Neuronal stem cell (in vitro differentiated cells): ENCODE measurements at regions not wholly inside any gene's neighbourhood (a gene's known extent, or its start where the extent isn't known, plus 50 kb on each side); places are given as distances from the start of the nearest gene placed in this dataset.

ENCODE experiments used
- DNase-seq: peaks from one replicate; pipeline ENCODE4 v3.0.0-alpha.2; 2013; ENCODE audit warnings: low spot score
- H2AFZ ChIP-seq: one replicate; pipeline ENCODE4 v1.6.1; 2013; ENCODE audit warnings: mild to moderate bottlenecking, low read length, inconsistent platforms
- H2AK5ac ChIP-seq: 2 replicates; pipeline ENCODE4 v1.6.1; 2013; ENCODE audit warnings: low read depth, mild to moderate bottlenecking, inconsistent platforms, low read length, moderate library complexity, mixed read lengths
- H2BK120ac ChIP-seq: 2 replicates; pipeline ENCODE4 v1.6.1; 2013; ENCODE audit warnings: low read depth, mild to moderate bottlenecking, inconsistent platforms, low read length, moderate library complexity, mixed read lengths
- H2BK12ac ChIP-seq: one replicate; pipeline ENCODE4 v1.6.1; 2013; ENCODE audit warnings: low read length, inconsistent platforms
- H2BK15ac ChIP-seq: 2 replicates; pipeline ENCODE4 v1.6.1; 2013; ENCODE audit warnings: mild to moderate bottlenecking, low read length, inconsistent platforms, mixed read lengths
- H2BK5ac ChIP-seq: one replicate; pipeline ENCODE4 v1.6.1; 2013; ENCODE audit warnings: inconsistent platforms, mild to moderate bottlenecking, low read length, moderate library complexity
- H3K14ac ChIP-seq: one replicate; pipeline ENCODE4 v1.6.1; 2013; ENCODE audit warnings: low read length, inconsistent platforms
- H3K18ac ChIP-seq: 2 replicates; pipeline ENCODE4 v1.6.1; 2013; ENCODE audit warnings: low read length, inconsistent platforms
- H3K23ac ChIP-seq: 2 replicates; pipeline ENCODE4 v1.6.1; 2013; ENCODE audit warnings: low read depth, mild to moderate bottlenecking, mixed read lengths, low read length, inconsistent platforms; ENCODE audit not compliant: poor library complexity
- H3K27ac ChIP-seq: replicated peaks from 3 replicates; pipeline ENCODE4 v1.5.1; 2013; ENCODE audit warnings: low read length, inconsistent platforms
- H3K27me3 ChIP-seq, 3 experiments: 2 replicates each; pipeline ENCODE4 v1.6.1; 2013; ENCODE audit warnings: low read length in 3 of 3, mild to moderate bottlenecking in 2 of 3, inconsistent platforms in 1 of 3, low read depth in 1 of 3, mixed read lengths in 1 of 3, moderate library complexity in 1 of 3; ENCODE audit not compliant: control insufficient read depth in 3 of 3, insufficient read depth in 3 of 3
- H3K36me3 ChIP-seq, 2 donors: replicated peaks in 1 of 2; 2 replicates each; pipeline ENCODE4 v1.6.1; 2013; ENCODE audit warnings: low read length in 2 of 2; ENCODE audit not compliant: control insufficient read depth in 2 of 2, insufficient read depth in 2 of 2
- H3K4ac ChIP-seq: 2 replicates; pipeline ENCODE4 v1.6.1; 2013; ENCODE audit warnings: inconsistent platforms, mild to moderate bottlenecking, low read length, moderate library complexity
- H3K4me1 ChIP-seq, 2 donors: 1 replicate in 1 of 2; 2 replicates in 1 of 2; pipeline ENCODE4 v1.6.1; 2013; ENCODE audit warnings: low read length in 2 of 2, low read depth in 1 of 2; ENCODE audit not compliant: control insufficient read depth in 2 of 2, insufficient read depth in 1 of 2
- H3K4me2 ChIP-seq: one replicate; pipeline ENCODE4 v1.6.1; 2013; ENCODE audit warnings: mild to moderate bottlenecking, low read length, inconsistent platforms; ENCODE audit not compliant: insufficient read depth, poor library complexity, severe bottlenecking
- H3K4me3 ChIP-seq, 2 donors: 2 replicates each; pipeline ENCODE4 v1.5.1; 2013; ENCODE audit warnings: low read length in 2 of 2, mild to moderate bottlenecking in 2 of 2, inconsistent platforms in 1 of 2, moderate library complexity in 1 of 2
- H3K79me1 ChIP-seq: one replicate; pipeline ENCODE4 v1.6.1; 2013; ENCODE audit warnings: low read depth, mild to moderate bottlenecking, inconsistent platforms, low read length, moderate library complexity
- H3K9ac ChIP-seq: one replicate; pipeline ENCODE4 v1.6.1; 2013; ENCODE audit warnings: mild to moderate bottlenecking, low read depth, low read length, inconsistent platforms; ENCODE audit not compliant: poor library complexity
- H3K9me3 ChIP-seq, 2 donors: replicated peaks in 1 of 2; 2 replicates each; pipeline versions ENCODE3 to v1.6.1; 2013; ENCODE audit warnings: low read length in 2 of 2, mild to moderate bottlenecking in 2 of 2, inconsistent platforms in 1 of 2, low read depth in 1 of 2, mixed read lengths in 1 of 2, moderate library complexity in 1 of 2; ENCODE audit not compliant: control insufficient read depth in 2 of 2, insufficient read depth in 1 of 2
- H4K8ac ChIP-seq: one replicate; pipeline ENCODE4 v1.6.1; 2013; ENCODE audit warnings: low read depth, mild to moderate bottlenecking, inconsistent platforms, low read length, moderate library complexity
- H4K91ac ChIP-seq: one replicate; pipeline ENCODE4 v1.6.1; 2013; ENCODE audit warnings: low read length, low read depth, mild to moderate bottlenecking, inconsistent platforms; ENCODE audit not compliant: poor library complexity
- whole genome bisulfite sequencing, 2 donors: extraction: QIAGEN DNeasy Blood & Tissue Kit; methylation state at CpG; one replicate each; pipeline ENCODE4 v1.1.7; 2013; ENCODE audit warnings: missing lambda C conversion rate in 2 of 2, mixed read lengths in 1 of 2; ENCODE audit not compliant: insufficient read length in 2 of 2, insufficient replicate concordance in 1 of 2; ENCODE audit errors: extremely low coverage in 2 of 2; 5-methylcytosine and 5-hydroxymethylcytosine counted together

GRCh38 chr3:67297715-67298475, 299.8 kb downstream of the KBTBD8 start:
- H3K4me1 ChIP-seq = peaks cover 1 to 19% of the 10 kb centered on the region in 2 donors
- WGBS, 2 donors = no CpG with 5 or more reads among the region's 4 CpGs

GRCh38 chr3:67301556-67301955, 303.4 kb downstream of the KBTBD8 start:
- no peak for DNase-seq
- Histone ChIP-seq H3K27me3 (no peaks in the 10 kb centered on the region), H3K36me3 (no peaks in the 10 kb centered on the region), H3K4ac (no peak overlapping the region), H2BK15ac (no peak overlapping the region), H4K8ac (no peak overlapping the region), H2AK5ac (no peak overlapping the region), H3K4me2 (no peak overlapping the region), H4K91ac (no peak overlapping the region), H3K79me1 (no peaks in the 10 kb centered on the region), H2AFZ (no peak overlapping the region), H3K4me3 (no peak overlapping the region), H3K27ac (no peak overlapping the region), H2BK12ac (no peak overlapping the region), H3K9ac (no peak overlapping the region), H3K23ac (no peak overlapping the region), H3K14ac (no peak overlapping the region), H3K18ac (no peak overlapping the region), H3K9me3 (no peaks in the 10 kb centered on the region), H3K4me1 (peaks cover 1 to 21% of the 10 kb centered on the region in 2 donors), H2BK5ac (no peak overlapping the region), H2BK120ac (no peak overlapping the region)
- WGBS, 2 donors = no CpG with 5 or more reads among the region's 2 CpGs

More at GRCh38 chr3:67297715-67298475, 299.8 kb downstream of the KBTBD8 start:
- Histone ChIP-seq H4K8ac (no peak overlapping the region), H2BK5ac (no peak overlapping the region), H3K23ac (no peak overlapping the region), H3K4ac (no peak overlapping the region), H3K36me3 (no peaks in the 10 kb centered on the region), H3K9ac (no peak overlapping the region), H3K18ac (no peak overlapping the region), H2AFZ (no peak overlapping the region), H2BK15ac (no peak overlapping the region), H4K91ac (no peak overlapping the region), H2BK120ac (no peak overlapping the region), H3K27me3 (no peaks in the 10 kb centered on the region), H3K27ac (no peak overlapping the region), H2AK5ac (no peak overlapping the region), H3K79me1 (no peaks in the 10 kb centered on the region), H3K9me3 (peaks cover 0 to 4% of the 10 kb centered on the region in 2 donors), H3K14ac (no peak overlapping the region), H2BK12ac (no peak overlapping the region), H3K4me2 (no peak overlapping the region), H3K4me3 (no peak overlapping the region)
- no peak for DNase-seq

GRCh38 chr3:67302489-67302888, 304.4 kb downstream of the KBTBD8 start:
- Histone ChIP-seq H3K4me3 (no peak overlapping the region), H3K27me3 (no peaks in the 10 kb centered on the region), H2AK5ac (no peak overlapping the region), H3K18ac (no peak overlapping the region), H3K4ac (no peak overlapping the region), H3K23ac (no peak overlapping the region), H2BK120ac (no peak overlapping the region), H3K4me1 (peaks cover 1 to 21% of the 10 kb centered on the region in 2 donors), H4K91ac (no peak overlapping the region), H3K36me3 (no peaks in the 10 kb centered on the region), H3K14ac (no peak overlapping the region), H3K79me1 (no peaks in the 10 kb centered on the region), H3K4me2 (no peak overlapping the region), H2BK5ac (no peak overlapping the region), H3K27ac (no peak overlapping the region), H3K9me3 (peaks cover 0 to 4% of the 10 kb centered on the region in 2 donors), H2AFZ (peak overlapping the region; percentile 31), H2BK12ac (no peak overlapping the region), H4K8ac (no peak overlapping the region), H3K9ac (no peak overlapping the region), H2BK15ac (no peak overlapping the region)
- DNase-seq = no peak
- no CpG with 5 or more reads among the region's 4 CpGs for WGBS, 2 donors

DNA sequence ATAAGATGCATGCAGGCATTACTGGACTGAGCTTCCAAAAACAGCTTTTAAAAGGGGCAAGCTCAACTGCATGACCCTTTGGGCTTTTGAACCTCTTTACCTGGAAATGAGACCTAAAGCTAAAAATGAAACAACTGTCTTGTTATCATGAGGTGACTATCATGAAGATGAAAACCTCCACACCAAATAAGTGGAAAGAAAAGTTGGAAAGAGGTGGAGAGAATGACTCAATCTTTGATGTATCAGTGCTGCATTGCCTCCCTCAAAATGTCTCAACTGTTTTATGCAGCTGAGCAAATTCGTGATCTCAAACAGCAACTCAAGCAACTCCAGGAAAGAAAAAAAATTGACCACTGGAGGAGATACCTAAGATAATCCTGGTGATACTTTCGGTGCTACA, 307.1 kb downstream of the KBTBD8 start:
- no peak overlapping the region for H3K4me3 ChIP-seq
- no peak overlapping the region for H3K14ac ChIP-seq
- H3K9ac ChIP-seq = no peak overlapping the region
- no peaks in the 10 kb centered on the region for H3K36me3 ChIP-seq
- H3K4me2 ChIP-seq = no peak overlapping the region
- no peak overlapping the region for H2BK15ac ChIP-seq
- H3K4me1 ChIP-seq = peaks cover 1 to 21% of the 10 kb centered on the region in 2 donors
- H2BK120ac ChIP-seq = no peak overlapping the region
- H3K18ac ChIP-seq = no peak overlapping the region
- H2BK12ac ChIP-seq = no peak overlapping the region
- no peak for DNase-seq
- peak overlapping the region; percentile 14 for H2AFZ ChIP-seq
- no peak overlapping the region for H2BK5ac ChIP-seq
- H3K27ac ChIP-seq = no peak overlapping the region
- no peak overlapping the region for H3K4ac ChIP-seq
- no CpG with 5 or more reads among the region's 2 CpGs for WGBS, 2 donors
- no peak overlapping the region for H2AK5ac ChIP-seq
- H3K27me3 ChIP-seq = no peaks in the 10 kb centered on the region
- H4K91ac ChIP-seq = no peak overlapping the region
- no peak overlapping the region for H3K23ac ChIP-seq
- no peaks in the 10 kb centered on the region for H3K79me1 ChIP-seq
- H4K8ac ChIP-seq = no peak overlapping the region
- peaks cover 0 to 4% of the 10 kb centered on the region in 2 donors for H3K9me3 ChIP-seq
